Endodermal cell (in vitro differentiated cells): ENCODE measurements at regions not wholly inside any gene's neighbourhood (a gene's known extent, or its start where the extent isn't known, plus 50 kb on each side); places are given as distances from the start of the nearest gene placed in this dataset.

Experiments
- DNase-seq: peaks from one replicate; pipeline ENCODE4 v3.0.0-alpha.2; 2017
- H3K27ac ChIP-seq: 2 replicates; pipeline ENCODE4 v1.5.1; 2013; ENCODE audit warnings: mild to moderate bottlenecking, low read depth, low read length, moderate library complexity
- H3K27me3 ChIP-seq: 2 replicates; pipeline ENCODE4 v1.6.1; 2013; ENCODE audit warnings: mild to moderate bottlenecking, low read length, moderate library complexity; ENCODE audit not compliant: insufficient read depth, control insufficient read depth, poor library complexity, severe bottlenecking
- H3K36me3 ChIP-seq: 2 replicates; pipeline ENCODE4 v1.7.0; 2013; ENCODE audit warnings: mild to moderate bottlenecking, low read length, moderate library complexity; ENCODE audit not compliant: control insufficient read depth, insufficient read depth
- H3K4me1 ChIP-seq: one replicate; pipeline ENCODE4 v1.7.0; 2013; ENCODE audit warnings: low read length; ENCODE audit not compliant: control insufficient read depth, insufficient read depth
- H3K4me3 ChIP-seq: 2 replicates; pipeline ENCODE4 v1.5.1; 2013; ENCODE audit warnings: mild to moderate bottlenecking, low read length, moderate library complexity
- H3K9ac ChIP-seq: 2 replicates; pipeline ENCODE4 v1.6.1; 2013; ENCODE audit warnings: mild to moderate bottlenecking, low read length, moderate library complexity; ENCODE audit not compliant: poor library complexity, severe bottlenecking; ENCODE audit errors: extremely low read depth
- H3K9me3 ChIP-seq: 2 replicates; pipeline ENCODE4 v1.6.1; 2013; ENCODE audit warnings: mild to moderate bottlenecking, low read length, moderate library complexity; ENCODE audit not compliant: control insufficient read depth
- H3K27ac Mint-ChIP-seq: 2 replicates; pipeline ENCODE4 v1.8.0; 2020; ENCODE audit warnings: mixed read lengths
- H3K27me3 Mint-ChIP-seq: 2 replicates; pipeline ENCODE4 v1.8.0; 2021; ENCODE audit warnings: mild to moderate bottlenecking, mixed read lengths; ENCODE audit not compliant: insufficient read depth
- H3K36me3 Mint-ChIP-seq: 2 replicates; pipeline ENCODE4 v1.8.0; 2020; ENCODE audit warnings: low read depth, mixed read lengths
- H3K4me1 Mint-ChIP-seq: 2 replicates; pipeline ENCODE4 v1.8.0; 2020; ENCODE audit warnings: mixed read lengths
- H3K4me3 Mint-ChIP-seq: 2 replicates; pipeline ENCODE4 v1.8.0; 2020; ENCODE audit warnings: mild to moderate bottlenecking, moderate library complexity, mixed read lengths
- H3K9me3 Mint-ChIP-seq: 2 replicates; pipeline ENCODE4 v1.8.0; 2020; ENCODE audit warnings: mild to moderate bottlenecking, mixed read lengths
- WGBS, 2 experiments: methylation state at CpG; one replicate each; pipeline versions ENCODE4 v1.1.5 to v1.1.7; 2013; ENCODE audit warnings: missing lambda C conversion rate in 2 of 2, mixed read lengths in 1 of 2; ENCODE audit not compliant: insufficient coverage in 1 of 2, insufficient read length in 1 of 2; 5-methylcytosine and 5-hydroxymethylcytosine counted together
- TF ChIP-seq, protein P1 (sequence below): fragments of 200-600 bp; sonication (generic); conservative IDR thresholded peaks from 2 replicates; pipeline ENCODE4 v1.5.0; 2021; ENCODE audit warnings: antibody characterized with exemption, mild to moderate bottlenecking

DNA sequence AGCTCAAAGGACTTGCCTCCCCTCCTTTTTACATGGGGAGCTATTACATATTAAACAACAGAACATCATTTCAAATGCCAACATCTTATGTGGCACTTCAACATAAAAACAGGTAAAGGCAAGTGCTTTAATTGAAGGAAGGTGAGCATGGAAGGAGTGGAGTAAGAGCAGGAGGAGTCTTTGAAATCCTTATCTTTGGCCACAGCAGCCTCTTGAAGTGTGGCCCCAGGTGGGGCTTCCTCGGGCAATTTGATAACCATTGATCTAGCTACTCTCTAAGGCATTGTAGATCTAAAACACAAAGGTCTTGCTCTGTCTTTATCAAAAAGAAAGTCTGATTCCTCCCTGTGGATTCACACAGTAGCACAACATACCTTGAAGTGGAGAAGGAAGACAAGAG, 70.9 kb upstream of the PPP2R5A start:
- peak; percentile 57 for DNase-seq
- Mint-ChIP-seq H3K4me3 (peak overlapping the region; percentile 1), H3K27me3 (no peaks in the 10 kb centered on the region), H3K36me3 (no peaks in the 10 kb centered on the region), H3K4me1 (peaks cover 43% of the 10 kb centered on the region), H3K9me3 (peaks cover 2% of the 10 kb centered on the region), H3K27ac (peak overlapping the region; percentile 53)
- TF ChIP-seq, protein P1, sequence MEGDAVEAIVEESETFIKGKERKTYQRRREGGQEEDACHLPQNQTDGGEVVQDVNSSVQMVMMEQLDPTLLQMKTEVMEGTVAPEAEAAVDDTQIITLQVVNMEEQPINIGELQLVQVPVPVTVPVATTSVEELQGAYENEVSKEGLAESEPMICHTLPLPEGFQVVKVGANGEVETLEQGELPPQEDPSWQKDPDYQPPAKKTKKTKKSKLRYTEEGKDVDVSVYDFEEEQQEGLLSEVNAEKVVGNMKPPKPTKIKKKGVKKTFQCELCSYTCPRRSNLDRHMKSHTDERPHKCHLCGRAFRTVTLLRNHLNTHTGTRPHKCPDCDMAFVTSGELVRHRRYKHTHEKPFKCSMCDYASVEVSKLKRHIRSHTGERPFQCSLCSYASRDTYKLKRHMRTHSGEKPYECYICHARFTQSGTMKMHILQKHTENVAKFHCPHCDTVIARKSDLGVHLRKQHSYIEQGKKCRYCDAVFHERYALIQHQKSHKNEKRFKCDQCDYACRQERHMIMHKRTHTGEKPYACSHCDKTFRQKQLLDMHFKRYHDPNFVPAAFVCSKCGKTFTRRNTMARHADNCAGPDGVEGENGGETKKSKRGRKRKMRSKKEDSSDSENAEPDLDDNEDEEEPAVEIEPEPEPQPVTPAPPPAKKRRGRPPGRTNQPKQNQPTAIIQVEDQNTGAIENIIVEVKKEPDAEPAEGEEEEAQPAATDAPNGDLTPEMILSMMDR, result no peak
- Histone ChIP-seq H3K4me1 (peaks cover 24% of the 10 kb centered on the region), H3K4me3 (peak overlapping the region; percentile 20), H3K27ac (no peak overlapping the region), H3K9me3 (no peaks in the 10 kb centered on the region), H3K27me3 (no peaks in the 10 kb centered on the region), H3K36me3 (no peaks in the 10 kb centered on the region), H3K9ac (no peak overlapping the region)
- 0% methylated on average over 1 of the region's 1 CpG for WGBS, 2 experiments

DNA sequence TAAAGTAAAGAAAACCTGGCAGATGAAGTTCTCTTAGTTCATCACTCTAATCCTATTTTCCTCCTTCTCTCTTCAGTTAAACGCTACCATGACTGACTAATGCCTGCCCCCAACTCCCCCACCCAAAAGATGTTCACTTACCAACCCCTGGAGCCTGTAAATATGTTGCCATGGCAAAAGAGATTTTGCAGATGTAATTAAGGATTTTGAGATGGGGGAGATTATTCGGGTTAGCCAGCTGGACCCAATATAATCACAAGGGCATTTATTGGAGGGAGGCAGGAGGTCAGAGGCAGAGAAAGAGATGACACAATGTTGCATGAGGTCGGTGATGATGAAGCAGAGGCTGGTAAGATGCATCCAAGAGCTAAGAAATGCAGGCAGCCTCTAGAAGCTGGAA, 69.3 kb upstream of the PPP2R5A start:
- TF ChIP-seq, protein P1, result no peak
- no peaks in the 10 kb centered on the region for H3K9me3 ChIP-seq
- peaks cover 2% of the 10 kb centered on the region for H3K9me3 Mint-ChIP-seq
- H3K4me1 Mint-ChIP-seq, result peaks cover 47% of the 10 kb centered on the region
- no peaks in the 10 kb centered on the region for H3K27me3 ChIP-seq
- H3K27ac ChIP-seq, result no peak overlapping the region
- H3K4me1 ChIP-seq, result peaks cover 28% of the 10 kb centered on the region
- 92% methylated on average over 2 to 3 of the region's 3 CpGs for WGBS, 2 experiments
- H3K4me3 ChIP-seq, result peak overlapping the region; percentile 44
- no peak for DNase-seq
- no peak overlapping the region for H3K27ac Mint-ChIP-seq
- no peak overlapping the region for H3K9ac ChIP-seq
- H3K4me3 Mint-ChIP-seq, result no peak overlapping the region
- no peaks in the 10 kb centered on the region for H3K36me3 ChIP-seq
- H3K36me3 Mint-ChIP-seq, result no peaks in the 10 kb centered on the region
- H3K27me3 Mint-ChIP-seq, result no peaks in the 10 kb centered on the region

DNA sequence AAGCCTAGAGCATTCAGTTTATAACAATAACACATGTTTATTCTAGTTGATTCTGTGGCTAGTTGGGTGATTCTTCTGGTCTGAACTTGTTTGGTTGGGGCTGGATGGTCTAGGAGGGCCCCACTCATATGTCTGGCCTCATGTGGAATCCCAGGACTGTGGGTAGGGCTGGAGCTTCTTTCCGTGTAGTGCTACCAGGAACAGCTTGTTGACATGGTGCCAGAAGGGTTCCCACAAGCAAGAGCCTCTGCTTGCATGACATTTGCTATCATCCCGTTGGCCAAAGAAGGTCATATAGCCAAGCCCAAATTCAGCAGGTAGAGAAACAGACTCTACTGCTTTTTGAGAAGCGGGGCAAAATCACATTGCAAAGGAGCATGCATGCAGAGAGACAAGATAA, 67.6 kb upstream of the PPP2R5A start:
- no peaks in the 10 kb centered on the region for H3K36me3 Mint-ChIP-seq
- Histone ChIP-seq H3K4me1 (peaks cover 22% of the 10 kb centered on the region), H3K9me3 (no peaks in the 10 kb centered on the region), H3K27ac (no peak overlapping the region), H3K4me3 (no peak overlapping the region), H3K9ac (no peak overlapping the region), H3K27me3 (no peaks in the 10 kb centered on the region), H3K36me3 (no peaks in the 10 kb centered on the region)
- 94 to 97% methylated on average over 2 to 3 of the region's 3 CpGs for WGBS, 2 experiments
- H3K4me3 Mint-ChIP-seq, result no peak overlapping the region
- DNase-seq, result no peak
- H3K27me3 Mint-ChIP-seq, result no peaks in the 10 kb centered on the region
- TF ChIP-seq, protein P1, result no peak
- H3K4me1 Mint-ChIP-seq, result peaks cover 56% of the 10 kb centered on the region
- H3K27ac Mint-ChIP-seq, result no peak overlapping the region
- H3K9me3 Mint-ChIP-seq, result peaks cover 2% of the 10 kb centered on the region
